ENCODE measurements at regions not wholly inside any gene's neighbourhood (a gene's known extent, or its start where the extent isn't known, plus 50 kb on each side); places are given as distances from the start of the nearest gene placed in this dataset.

DNA sequence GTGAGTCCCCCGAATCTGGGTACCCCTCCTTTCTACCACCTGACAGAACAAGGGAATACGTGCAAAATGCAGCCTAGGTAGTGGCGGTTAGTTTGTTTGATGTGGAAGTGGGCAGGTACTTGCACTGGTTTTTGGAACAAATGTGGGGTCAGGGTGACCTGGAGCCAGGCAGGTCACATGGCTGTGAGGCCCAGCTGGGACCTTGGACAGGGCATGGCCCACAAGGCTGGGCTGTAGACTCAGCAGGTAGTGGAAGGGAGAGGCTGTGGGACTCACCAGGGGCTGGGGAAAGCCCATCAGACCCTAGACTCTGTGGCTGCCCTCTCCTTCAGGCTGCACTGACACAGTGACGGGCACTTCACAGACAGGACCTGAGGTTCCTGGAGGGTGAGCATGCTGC, 159.9 kb upstream of the ADCY1 start:
- H3K4me3 ChIP-seq (ENCODE audit: low read length), result no peak overlapping the region
- DNase-seq (ENCODE audit: low read depth), result no peak
- TF ChIP-seq, protein P1, sequence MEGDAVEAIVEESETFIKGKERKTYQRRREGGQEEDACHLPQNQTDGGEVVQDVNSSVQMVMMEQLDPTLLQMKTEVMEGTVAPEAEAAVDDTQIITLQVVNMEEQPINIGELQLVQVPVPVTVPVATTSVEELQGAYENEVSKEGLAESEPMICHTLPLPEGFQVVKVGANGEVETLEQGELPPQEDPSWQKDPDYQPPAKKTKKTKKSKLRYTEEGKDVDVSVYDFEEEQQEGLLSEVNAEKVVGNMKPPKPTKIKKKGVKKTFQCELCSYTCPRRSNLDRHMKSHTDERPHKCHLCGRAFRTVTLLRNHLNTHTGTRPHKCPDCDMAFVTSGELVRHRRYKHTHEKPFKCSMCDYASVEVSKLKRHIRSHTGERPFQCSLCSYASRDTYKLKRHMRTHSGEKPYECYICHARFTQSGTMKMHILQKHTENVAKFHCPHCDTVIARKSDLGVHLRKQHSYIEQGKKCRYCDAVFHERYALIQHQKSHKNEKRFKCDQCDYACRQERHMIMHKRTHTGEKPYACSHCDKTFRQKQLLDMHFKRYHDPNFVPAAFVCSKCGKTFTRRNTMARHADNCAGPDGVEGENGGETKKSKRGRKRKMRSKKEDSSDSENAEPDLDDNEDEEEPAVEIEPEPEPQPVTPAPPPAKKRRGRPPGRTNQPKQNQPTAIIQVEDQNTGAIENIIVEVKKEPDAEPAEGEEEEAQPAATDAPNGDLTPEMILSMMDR (conservative IDR thresholded peaks at IDR 0.05; ENCODE audit: low read length), result no peak

DNA sequence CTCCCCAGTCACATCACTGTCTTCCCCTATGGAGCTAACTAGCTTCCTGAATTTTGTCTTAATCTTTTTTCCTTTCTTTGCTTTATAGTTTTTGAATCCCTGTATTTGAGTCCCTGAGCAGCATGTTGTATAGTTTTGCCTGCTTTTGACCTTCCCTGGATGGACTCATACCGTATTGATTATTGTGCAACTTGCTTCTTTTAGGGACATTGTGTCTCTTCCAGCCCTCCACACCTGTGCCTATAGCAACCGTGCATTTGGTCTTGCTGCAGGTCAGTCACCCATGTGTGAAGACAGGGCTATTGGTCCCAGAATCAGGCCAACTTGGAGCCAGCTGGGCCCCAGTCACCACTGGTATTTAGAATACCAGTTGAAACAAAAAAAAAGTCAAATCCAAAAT, 158.9 kb upstream of the ADCY1 start:
- H3K4me3 ChIP-seq (ENCODE audit: low read length), result no peak overlapping the region
- TF ChIP-seq, protein P1 (conservative IDR thresholded peaks at IDR 0.05; ENCODE audit: low read length), result no peak
- DNase-seq (ENCODE audit: low read depth), result no peak

DNA sequence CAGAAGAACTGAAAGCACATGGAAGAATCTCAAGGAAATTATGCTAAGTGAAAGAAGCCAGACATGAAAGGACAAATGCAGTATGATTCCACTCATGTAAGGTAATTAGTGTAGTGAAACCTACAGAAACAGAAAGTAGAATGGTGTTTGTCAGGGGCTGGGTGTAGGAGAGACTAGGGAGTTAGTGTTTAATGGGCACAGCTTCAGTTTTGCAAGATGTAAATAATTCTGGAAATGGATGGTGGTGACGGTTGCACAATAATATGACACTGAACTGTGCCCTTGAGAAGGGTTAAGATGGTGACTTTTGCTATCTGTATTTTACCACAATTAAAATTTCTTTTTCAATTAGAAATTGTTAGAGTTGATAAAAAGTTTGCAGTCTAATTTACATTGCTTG, 157.3 kb upstream of the ADCY1 start:
- TF ChIP-seq, protein P1 (conservative IDR thresholded peaks at IDR 0.05; ENCODE audit: low read length), result no peak
- H3K4me3 ChIP-seq (ENCODE audit: low read length), result no peak overlapping the region
- DNase-seq (ENCODE audit: low read depth), result no peak

DNA sequence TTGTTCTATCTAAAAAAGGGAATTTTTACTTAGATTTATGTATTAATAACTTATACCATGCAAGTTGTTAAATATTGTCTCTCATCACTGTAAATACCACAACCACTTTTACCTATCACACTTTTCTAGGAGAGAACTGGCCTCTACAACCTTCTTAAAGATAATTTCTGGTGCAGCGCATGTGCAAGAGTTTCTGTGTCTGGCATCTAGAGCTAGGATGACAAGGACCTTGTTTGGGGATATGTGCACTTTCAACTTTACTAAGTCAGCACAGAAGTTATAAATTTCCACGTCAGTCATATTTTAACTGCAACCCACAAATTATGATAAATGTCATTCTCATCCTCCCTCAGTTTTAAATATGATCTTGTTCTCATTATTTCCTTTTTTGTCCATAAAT, 156.9 kb upstream of the ADCY1 start:
- TF ChIP-seq, protein P1 (conservative IDR thresholded peaks at IDR 0.05; ENCODE audit: low read length), result no peak
- no peak for DNase-seq (ENCODE audit: low read depth)
- no peak overlapping the region for H3K4me3 ChIP-seq (ENCODE audit: low read length)

DNA sequence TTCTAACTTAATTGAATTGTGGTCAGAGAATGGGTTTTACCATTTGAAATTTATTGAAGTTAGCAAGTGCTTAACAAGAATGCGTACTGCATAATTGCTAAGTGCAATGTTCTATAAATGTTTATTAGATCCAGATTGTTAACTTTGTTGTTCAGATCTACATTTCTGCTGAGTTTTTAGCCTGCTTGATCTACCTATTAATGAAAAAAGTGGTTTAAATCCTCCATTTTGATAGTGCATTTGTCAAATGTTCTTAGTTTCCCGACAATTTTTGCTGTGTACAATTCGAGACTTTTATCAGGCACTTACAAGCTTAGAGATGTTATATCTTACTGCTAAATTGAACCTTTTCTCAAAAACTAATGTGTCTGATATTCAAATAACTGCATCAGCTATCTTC, 156.4 kb upstream of the ADCY1 start:
- H3K4me3 ChIP-seq (ENCODE audit: low read length), result no peak overlapping the region
- TF ChIP-seq, protein P1 (conservative IDR thresholded peaks at IDR 0.05; ENCODE audit: low read length), result no peak

DNA sequence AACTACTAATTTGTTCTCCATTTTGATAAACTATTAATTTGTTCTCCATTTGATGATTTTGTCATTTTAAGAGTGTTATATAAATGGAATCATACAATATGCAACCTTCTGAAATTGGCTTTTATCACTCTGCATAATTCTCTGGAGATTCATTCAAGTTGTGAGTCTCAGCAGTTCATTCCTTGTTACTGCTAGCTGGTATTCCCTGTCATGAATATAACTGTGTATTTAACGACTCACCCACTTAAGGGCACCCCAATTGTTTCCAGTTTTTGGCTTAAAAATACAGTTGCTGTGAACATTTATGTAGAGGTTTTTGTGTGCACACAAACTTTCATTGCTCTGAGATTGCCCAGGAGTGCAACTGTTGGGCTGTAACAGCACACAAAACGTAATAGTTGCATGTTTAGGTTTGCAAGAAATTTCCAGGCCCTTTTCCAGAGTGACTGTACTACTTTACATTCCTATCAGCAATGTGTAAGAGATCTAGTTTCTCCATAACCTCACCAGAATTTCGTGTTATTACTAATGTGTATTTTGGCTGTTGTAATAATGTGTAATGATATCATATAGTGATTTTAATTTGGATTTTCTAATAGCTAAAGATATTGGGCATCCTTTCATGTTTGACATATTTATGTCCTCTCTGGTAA, 153.2 kb upstream of the ADCY1 start:
- peak; percentile 75 for DNase-seq (ENCODE audit: low read depth)
- TF ChIP-seq, protein P1 (conservative IDR thresholded peaks at IDR 0.05; ENCODE audit: low read length), result no peak

More for the DNA sequence above, 156.4 kb upstream of the ADCY1 start:
- no peak for DNase-seq (ENCODE audit: low read depth)

DNA sequence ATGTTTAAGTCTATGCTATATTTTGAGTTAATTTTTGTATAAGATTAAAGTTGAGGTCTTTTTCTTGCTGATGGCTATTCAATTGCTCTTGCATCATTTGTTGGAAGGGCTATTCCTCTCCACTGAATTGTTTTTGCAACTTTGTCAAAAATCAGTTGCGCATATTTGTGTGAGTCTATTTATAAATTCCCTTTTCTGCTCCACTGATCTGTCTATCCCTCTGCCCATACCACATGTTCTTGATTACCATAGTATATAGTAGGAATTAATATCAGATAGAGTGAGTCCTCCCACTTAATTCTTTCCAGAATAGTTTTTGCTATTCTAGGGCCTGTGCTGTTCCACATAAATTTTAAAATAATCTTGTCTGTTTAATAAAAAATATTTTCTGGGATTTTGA, 152.4 kb upstream of the ADCY1 start:
- peak; percentile 50 for DNase-seq (ENCODE audit: low read depth)
- TF ChIP-seq, protein P1 (conservative IDR thresholded peaks at IDR 0.05; ENCODE audit: low read length), result no peak
- H3K4me3 ChIP-seq (ENCODE audit: low read length), result no peak overlapping the region

More for the DNA sequence above, 153.2 kb upstream of the ADCY1 start:
- no peak overlapping the region for H3K4me3 ChIP-seq (ENCODE audit: low read length)
